ENCODE measurements at regions not wholly inside any gene's neighbourhood (a gene's known extent, or its start where the extent isn't known, plus 50 kb on each side); places are given as distances from the start of the nearest gene placed in this dataset.

GRCh38 chr17:68705714-68706076 lies 104.5 kb upstream of the FAM20A start:
- H3K4me3 Mint-ChIP-seq = no peak overlapping the region
- no peaks in the 10 kb centered on the region for H3K9me3 Mint-ChIP-seq
- no peaks in the 10 kb centered on the region for H3K4me1 Mint-ChIP-seq
- no peak for ATAC-seq
- DNase-seq (ENCODE audit: low spot score in 2 of 2) = no peak
- H3K27ac Mint-ChIP-seq = no peak overlapping the region
- no peaks in the 10 kb centered on the region for H3K36me3 Mint-ChIP-seq

- DNase-seq (ENCODE audit: low spot score in 2 of 2) (no peak), ATAC-seq (no peak)
- H3K36me3 Mint-ChIP-seq = no peaks in the 10 kb centered on the region
- H3K4me1 Mint-ChIP-seq = no peaks in the 10 kb centered on the region
- H3K27ac Mint-ChIP-seq = no peak overlapping the region
- H3K9me3 Mint-ChIP-seq = no peaks in the 10 kb centered on the region
- H3K4me3 Mint-ChIP-seq = no peak overlapping the region
Observed at GRCh38 chr17:68704871-68705713, 103.9 kb upstream of the FAM20A start.

GRCh38 chr17:68701046-68701445 lies 99.9 kb upstream of the FAM20A start:
- ATAC-seq (no peak), DNase-seq (ENCODE audit: low spot score in 2 of 2) (no peak)
- H3K36me3 Mint-ChIP-seq = no peaks in the 10 kb centered on the region
- H3K27ac Mint-ChIP-seq = no peak overlapping the region
- H3K9me3 Mint-ChIP-seq = no peaks in the 10 kb centered on the region
- H3K4me1 Mint-ChIP-seq = no peaks in the 10 kb centered on the region
- H3K4me3 Mint-ChIP-seq = no peak overlapping the region

GRCh38 chr17:68700421-68700820 lies 99.3 kb upstream of the FAM20A start:
- no peaks in the 10 kb centered on the region for H3K4me1 Mint-ChIP-seq
- H3K4me3 Mint-ChIP-seq = no peak overlapping the region
- ATAC-seq (no peak), DNase-seq (ENCODE audit: low spot score in 2 of 2) (no peak)
- no peaks in the 10 kb centered on the region for H3K36me3 Mint-ChIP-seq
- H3K27ac Mint-ChIP-seq = no peak overlapping the region
- no peaks in the 10 kb centered on the region for H3K9me3 Mint-ChIP-seq

- Mint-ChIP-seq H3K4me1 (no peaks in the 10 kb centered on the region), H3K36me3 (no peaks in the 10 kb centered on the region), H3K9me3 (no peaks in the 10 kb centered on the region), H3K27ac (no peak overlapping the region), H3K4me3 (no peak overlapping the region)
- DNase-seq (ENCODE audit: low spot score in 2 of 2) = no peak
- ATAC-seq = no peak
Observed at GRCh38 chr17:68699936-68700335, 98.8 kb upstream of the FAM20A start.

GRCh38 chr17:68698746-68699145 lies 97.6 kb upstream of the FAM20A start:
- H3K4me1 Mint-ChIP-seq = no peaks in the 10 kb centered on the region
- ATAC-seq (no peak), DNase-seq (ENCODE audit: low spot score in 2 of 2) (no peak)
- H3K4me3 Mint-ChIP-seq = no peak overlapping the region
- no peaks in the 10 kb centered on the region for H3K9me3 Mint-ChIP-seq
- no peaks in the 10 kb centered on the region for H3K36me3 Mint-ChIP-seq
- no peak overlapping the region for H3K27ac Mint-ChIP-seq

- ATAC-seq (no peak), DNase-seq (ENCODE audit: low spot score in 2 of 2) (no peak)
- Mint-ChIP-seq H3K9me3 (no peaks in the 10 kb centered on the region), H3K36me3 (no peaks in the 10 kb centered on the region), H3K4me3 (no peak overlapping the region), H3K4me1 (no peaks in the 10 kb centered on the region), H3K27ac (no peak overlapping the region)
Observed at GRCh38 chr17:68697850-68698361, 96.7 kb upstream of the FAM20A start.

GRCh38 chr17:68695659-68696058 lies 94.5 kb upstream of the FAM20A start:
- ATAC-seq (no peak), DNase-seq (ENCODE audit: low spot score in 2 of 2) (no peak)
- H3K4me1 Mint-ChIP-seq = no peaks in the 10 kb centered on the region
- no peaks in the 10 kb centered on the region for H3K36me3 Mint-ChIP-seq
- H3K27ac Mint-ChIP-seq = no peak overlapping the region
- no peak overlapping the region for H3K4me3 Mint-ChIP-seq
- no peaks in the 10 kb centered on the region for H3K9me3 Mint-ChIP-seq

- Mint-ChIP-seq H3K4me1 (no peaks in the 10 kb centered on the region), H3K36me3 (no peaks in the 10 kb centered on the region), H3K9me3 (no peaks in the 10 kb centered on the region), H3K27ac (no peak overlapping the region), H3K4me3 (no peak overlapping the region)
- DNase-seq (ENCODE audit: low spot score in 2 of 2) (no peak), ATAC-seq (no peak)
Observed at GRCh38 chr17:68694791-68695485, 93.8 kb upstream of the FAM20A start.

GRCh38 chr17:68693896-68694295 lies 92.7 kb upstream of the FAM20A start:
- Mint-ChIP-seq H3K36me3 (no peaks in the 10 kb centered on the region), H3K9me3 (no peaks in the 10 kb centered on the region)
- no peak for ATAC-seq

GRCh38 chr17:68693466-68693865 lies 92.3 kb upstream of the FAM20A start:
- no peaks in the 10 kb centered on the region for H3K9me3 Mint-ChIP-seq
- DNase-seq (ENCODE audit: low spot score in 2 of 2) (no peak), ATAC-seq (no peak)
- H3K4me1 Mint-ChIP-seq = no peaks in the 10 kb centered on the region
- no peaks in the 10 kb centered on the region for H3K36me3 Mint-ChIP-seq
- H3K4me3 Mint-ChIP-seq = no peak overlapping the region
- H3K27ac Mint-ChIP-seq = no peak overlapping the region

More at GRCh38 chr17:68693896-68694295, 92.7 kb upstream of the FAM20A start:
- H3K27ac Mint-ChIP-seq = no peak overlapping the region
- DNase-seq (ENCODE audit: low spot score in 2 of 2) = no peak
- no peaks in the 10 kb centered on the region for H3K4me1 Mint-ChIP-seq
- H3K4me3 Mint-ChIP-seq = no peak overlapping the region

GRCh38 chr17:68686108-68686988 lies 85.2 kb upstream of the FAM20A start:
- Mint-ChIP-seq H3K27ac (no peak overlapping the region), H3K4me1 (no peaks in the 10 kb centered on the region), H3K4me3 (no peak overlapping the region), H3K9me3 (no peaks in the 10 kb centered on the region), H3K36me3 (no peaks in the 10 kb centered on the region)
- DNase-seq (ENCODE audit: low spot score in 2 of 2) (no peak), ATAC-seq (peak; percentile 24)

- H3K36me3 Mint-ChIP-seq = no peaks in the 10 kb centered on the region
- ATAC-seq (no peak), DNase-seq (ENCODE audit: low spot score in 2 of 2) (no peak)
Observed at GRCh38 chr17:68684949-68685357, 83.8 kb upstream of the FAM20A start.

GRCh38 chr17:68682903-68683302 lies 81.7 kb upstream of the FAM20A start:
- ATAC-seq = no peak
- Mint-ChIP-seq H3K4me3 (no peak overlapping the region), H3K27ac (no peak overlapping the region), H3K4me1 (no peaks in the 10 kb centered on the region), H3K36me3 (no peaks in the 10 kb centered on the region), H3K9me3 (no peaks in the 10 kb centered on the region)
- no peak for DNase-seq (ENCODE audit: low spot score in 2 of 2)

More at GRCh38 chr17:68684949-68685357, 83.8 kb upstream of the FAM20A start:
- Mint-ChIP-seq H3K4me1 (no peaks in the 10 kb centered on the region), H3K9me3 (no peaks in the 10 kb centered on the region), H3K4me3 (no peak overlapping the region), H3K27ac (no peak overlapping the region)

GRCh38 chr17:68679882-68680281 lies 78.7 kb upstream of the FAM20A start:
- Mint-ChIP-seq H3K36me3 (no peaks in the 10 kb centered on the region), H3K9me3 (no peaks in the 10 kb centered on the region), H3K4me1 (no peaks in the 10 kb centered on the region), H3K4me3 (no peak overlapping the region), H3K27ac (no peak overlapping the region)
- DNase-seq (ENCODE audit: low spot score in 2 of 2) (no peak), ATAC-seq (no peak)

All from stimulated activated effector memory CD8-positive, alpha-beta T cell treated with anti-CD3 and anti-CD28 coated beads, Interleukin-12 subunit alpha, Interleukin-12 subunit beta, amount 100 ng/mL, for 72 hours (primary cell).